Fibroblast of lung (primary cell): ENCODE measurements at regions not wholly inside any gene's neighbourhood (a gene's known extent, or its start where the extent isn't known, plus 50 kb on each side); places are given as distances from the start of the nearest gene placed in this dataset.

ENCODE experiments used
- CTCF ChIP-seq, 2 donors: IDR thresholded peaks in 1 of 2; conservative IDR thresholded peaks in 1 of 2; 1 replicate in 1 of 2; 2 replicates in 1 of 2; pipeline ENCODE4 v1.5.1; 2011 to 2012; ENCODE audit warnings: low read length in 2 of 2, control low read depth in 1 of 2, inconsistent platforms in 1 of 2, low read depth in 1 of 2, mild to moderate bottlenecking in 1 of 2
- EZH2 ChIP-seq: IDR thresholded peaks from 2 replicates; pipeline ENCODE4 v1.5.1; 2012; ENCODE audit warnings: low read length, control low read depth, mild to moderate bottlenecking; ENCODE audit errors: missing control alignments

GRCh38 chr2:150620855-150621254 is 133.4 kb upstream of the RND3 start:
- TF ChIP-seq CTCF (conservative IDR thresholded peaks at IDR 0.05 in 1 of 2, IDR thresholded peaks at IDR 0.05 in 1 of 2; ENCODE audit: low read depth in 1 of 2, low read length in 2 of 2) (no peak), EZH2 (no peak)
